OCI-LY3 (cell line): ENCODE measurements at regions not wholly inside any gene's neighbourhood (a gene's known extent, or its start where the extent isn't known, plus 50 kb on each side); places are given as distances from the start of the nearest gene placed in this dataset.
"Not testable (repeated sequence)": the region's sequence is repeated elsewhere in the genome, so short reads cannot be mapped to it uniquely, and the experiment has no call there.

Experiments used
- CTCF ChIP-seq: fragments of 200-600, 300-600 bp; sonication (generic); IDR thresholded peaks from 2 replicates; pipeline ENCODE4 v1.5.1; 2014; ENCODE audit warnings: antibody characterized with exemption, low read length, low read depth
- EZH2phosphoT487 ChIP-seq: fragments of 200-600 bp; shearing (Covaris generic); IDR thresholded peaks from 2 replicates; pipeline ENCODE4 v1.6.1; 2018; ENCODE audit warnings: antibody characterized with exemption, mixed run types, low read depth

GRCh38 chr18:15407874-15408273, 659.9 kb downstream of the ANKRD30B start:
- TF ChIP-seq EZH2phosphoT487, CTCF: not testable (repeated sequence)
